WTC11 (cell line): ENCODE measurements at regions not wholly inside any gene's neighbourhood (a gene's known extent, or its start where the extent isn't known, plus 50 kb on each side); places are given as distances from the start of the nearest gene placed in this dataset.

Experiments used
- ATAC-seq: fragments of 200-7000 bp; cut with Tn5 transposase; 2 replicates; pipeline ENCODE4 v1.10.0; 2021; ENCODE audit warnings: mild to moderate bottlenecking, moderate library complexity
- CTCF ChIA-PET: fragments of 300-600 bp; sonication (Branson Sonifier 250); formaldehyde crosslinking; loops from one replicate; lab custom pipeline; 2021; ENCODE audit warnings: antibody characterized with exemption; lab: Charles Lee
- POLR2A ChIA-PET: fragments of 350-600 bp; sonication (Branson Sonifier 250); formaldehyde crosslinking; loops from one replicate; lab custom pipeline; 2021; ENCODE audit warnings: antibody characterized with exemption; lab: Charles Lee
- DNase-seq: peaks from one replicate; pipeline ENCODE4 v3.0.0; 2021; ENCODE audit warnings: low spot score
- H3K27ac Mint-ChIP-seq: 2 replicates; pipeline ENCODE4 v1.8.0; 2021; ENCODE audit warnings: mixed read lengths
- H3K27me3 Mint-ChIP-seq: 2 replicates; pipeline ENCODE4 v1.8.0; 2021; ENCODE audit warnings: low read depth, mild to moderate bottlenecking, moderate library complexity, mixed read lengths
- H3K36me3 Mint-ChIP-seq: 2 replicates; pipeline ENCODE4 v1.8.0; 2021; ENCODE audit warnings: mixed read lengths
- H3K4me1 Mint-ChIP-seq: 2 replicates; pipeline ENCODE4 v1.8.0; 2022; ENCODE audit warnings: mixed read lengths
- H3K4me3 Mint-ChIP-seq: 2 replicates; pipeline ENCODE4 v1.8.0; 2021; ENCODE audit warnings: mild to moderate bottlenecking, moderate library complexity, mixed read lengths
- H3K9me3 Mint-ChIP-seq: 2 replicates; pipeline ENCODE4 v1.8.0; 2021; ENCODE audit warnings: mixed read lengths
- ATF1 ChIP-seq: sonication (generic); formaldehyde crosslinking; IDR thresholded peaks from 2 replicates; pipeline ENCODE4 v1.8.1; 2023; ENCODE audit warnings: mild to moderate bottlenecking, moderate library complexity, missing genetic modification reagents
- CREM ChIP-seq: sonication (generic); formaldehyde crosslinking; IDR thresholded peaks from 2 replicates; pipeline ENCODE4 v1.8.1; 2022; ENCODE audit warnings: mild to moderate bottlenecking, missing genetic modification reagents, moderate library complexity
- ESRRA ChIP-seq: sonication (generic); formaldehyde crosslinking; IDR thresholded peaks from 2 replicates; pipeline ENCODE4 v1.8.1; 2022; ENCODE audit warnings: mild to moderate bottlenecking, missing genetic modification reagents, borderline replicate concordance
- GRHL2 ChIP-seq: fragments of 250-450 bp; sonication (Bioruptor Pico); IDR thresholded peaks from 2 replicates; pipeline ENCODE4 v1.8.0; 2022; ENCODE audit warnings: mild to moderate bottlenecking, moderate library complexity; ENCODE audit not compliant: insufficient replicate concordance, severe bottlenecking
- JUN ChIP-seq: sonication (generic); formaldehyde crosslinking; IDR thresholded peaks from 2 replicates; pipeline ENCODE4 v1.8.0; 2023; ENCODE audit warnings: mild to moderate bottlenecking, missing genetic modification reagents
- NFYB ChIP-seq: sonication (generic); formaldehyde crosslinking; conservative IDR thresholded peaks from 2 replicates; pipeline ENCODE4 v1.8.0; 2022; ENCODE audit warnings: low read depth, missing genetic modification reagents
- RORB ChIP-seq: fragments of 250-450 bp; sonication (Bioruptor Pico); IDR thresholded peaks from 2 replicates; pipeline ENCODE4 v1.9.0; 2021; ENCODE audit warnings: mild to moderate bottlenecking
- SOX15 ChIP-seq: fragments of 250-450 bp; sonication (Bioruptor Pico); IDR thresholded peaks from 2 replicates; pipeline ENCODE4 v1.9.0; 2021; ENCODE audit warnings: mild to moderate bottlenecking
- ZNF263 ChIP-seq: sonication (generic); formaldehyde crosslinking; IDR thresholded peaks from 2 replicates; pipeline ENCODE4 v1.8.1; 2022; ENCODE audit warnings: low read depth, mild to moderate bottlenecking, moderate library complexity, missing genetic modification reagents
- ZNF317 ChIP-seq: sonication (generic); formaldehyde crosslinking; IDR thresholded peaks from 2 replicates; pipeline ENCODE4 v1.8.1; 2023; ENCODE audit warnings: low read depth, mild to moderate bottlenecking, moderate library complexity, missing genetic modification reagents, borderline replicate concordance
- ZNF416 ChIP-seq: fragments of 250-450 bp; sonication (Bioruptor Pico); IDR thresholded peaks from 2 replicates; pipeline ENCODE4 v1.9.0; 2021; ENCODE audit warnings: mild to moderate bottlenecking, inconsistent platforms
- TF ChIP-seq, protein P1 (sequence below): sonication (generic); formaldehyde crosslinking; IDR thresholded peaks from 2 replicates; pipeline ENCODE4 v1.8.0; 2023; ENCODE audit warnings: missing genetic modification reagents
- TF ChIP-seq, protein P2 (sequence below): fragments of 200-600 bp; IDR thresholded peaks from 2 replicates; pipeline ENCODE4 v1.8.0; 2022; ENCODE audit warnings: antibody characterized with exemption
- TF ChIP-seq, protein P3 (sequence below): fragments of 250-450 bp; sonication (Bioruptor Pico); IDR thresholded peaks from 2 replicates; pipeline ENCODE4 v1.9.0; 2021; ENCODE audit warnings: mild to moderate bottlenecking
- TF ChIP-seq, protein P4 (sequence below): sonication (generic); formaldehyde crosslinking; IDR thresholded peaks from 2 replicates; pipeline ENCODE4 v1.8.1; 2022; ENCODE audit warnings: mild to moderate bottlenecking, missing genetic modification reagents, moderate library complexity, borderline replicate concordance
- TF ChIP-seq, protein P5 (sequence below): sonication (generic); formaldehyde crosslinking; IDR thresholded peaks from 2 replicates; pipeline ENCODE4 v1.8.1; 2022; ENCODE audit warnings: low read depth, missing genetic modification reagents, borderline replicate concordance
- TF ChIP-seq, protein P6 (sequence below): fragments of 250-450 bp; sonication (Bioruptor Pico); conservative IDR thresholded peaks from 2 replicates; pipeline ENCODE4 v1.9.0; 2021; ENCODE audit warnings: mild to moderate bottlenecking

DNA sequence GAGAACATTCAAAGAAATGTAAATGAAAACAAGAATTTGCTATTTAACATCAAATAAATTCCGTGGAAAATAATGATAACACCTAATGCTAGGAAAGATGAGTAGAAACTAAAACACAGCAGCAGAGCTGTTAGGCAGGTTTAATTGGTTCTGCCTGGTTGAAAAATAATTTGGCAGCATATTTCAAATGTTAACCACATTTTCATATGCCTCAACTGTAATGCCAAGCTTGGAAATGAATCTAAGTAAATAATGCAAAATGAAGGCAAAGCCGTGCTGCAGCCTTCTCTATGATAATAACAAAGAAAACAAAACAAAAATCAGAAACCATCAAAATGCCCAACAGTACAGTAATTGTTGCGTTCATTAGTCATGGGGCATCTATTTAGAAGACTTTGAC lies 79.9 kb upstream of the MSX2 start:
- H3K4me3 Mint-ChIP-seq: no peak overlapping the region
- TF ChIP-seq ESRRA (CRISPR knock-in tag) (no peak), ZNF263 (CRISPR knock-in tag) (no peak), ZNF317 (CRISPR knock-in tag) (no peak), SOX15 (CRISPR knock-in tag) (no peak), NFYB (no peak), ATF1 (CRISPR knock-in tag) (no peak), JUN (no peak), ZNF416 (CRISPR knock-in tag) (no peak)
- TF ChIP-seq, protein P1, sequence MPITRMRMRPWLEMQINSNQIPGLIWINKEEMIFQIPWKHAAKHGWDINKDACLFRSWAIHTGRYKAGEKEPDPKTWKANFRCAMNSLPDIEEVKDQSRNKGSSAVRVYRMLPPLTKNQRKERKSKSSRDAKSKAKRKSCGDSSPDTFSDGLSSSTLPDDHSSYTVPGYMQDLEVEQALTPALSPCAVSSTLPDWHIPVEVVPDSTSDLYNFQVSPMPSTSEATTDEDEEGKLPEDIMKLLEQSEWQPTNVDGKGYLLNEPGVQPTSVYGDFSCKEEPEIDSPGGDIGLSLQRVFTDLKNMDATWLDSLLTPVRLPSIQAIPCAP (CRISPR knock-in tag): no peak
- TF ChIP-seq, protein P2, sequence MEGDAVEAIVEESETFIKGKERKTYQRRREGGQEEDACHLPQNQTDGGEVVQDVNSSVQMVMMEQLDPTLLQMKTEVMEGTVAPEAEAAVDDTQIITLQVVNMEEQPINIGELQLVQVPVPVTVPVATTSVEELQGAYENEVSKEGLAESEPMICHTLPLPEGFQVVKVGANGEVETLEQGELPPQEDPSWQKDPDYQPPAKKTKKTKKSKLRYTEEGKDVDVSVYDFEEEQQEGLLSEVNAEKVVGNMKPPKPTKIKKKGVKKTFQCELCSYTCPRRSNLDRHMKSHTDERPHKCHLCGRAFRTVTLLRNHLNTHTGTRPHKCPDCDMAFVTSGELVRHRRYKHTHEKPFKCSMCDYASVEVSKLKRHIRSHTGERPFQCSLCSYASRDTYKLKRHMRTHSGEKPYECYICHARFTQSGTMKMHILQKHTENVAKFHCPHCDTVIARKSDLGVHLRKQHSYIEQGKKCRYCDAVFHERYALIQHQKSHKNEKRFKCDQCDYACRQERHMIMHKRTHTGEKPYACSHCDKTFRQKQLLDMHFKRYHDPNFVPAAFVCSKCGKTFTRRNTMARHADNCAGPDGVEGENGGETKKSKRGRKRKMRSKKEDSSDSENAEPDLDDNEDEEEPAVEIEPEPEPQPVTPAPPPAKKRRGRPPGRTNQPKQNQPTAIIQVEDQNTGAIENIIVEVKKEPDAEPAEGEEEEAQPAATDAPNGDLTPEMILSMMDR: no peak
- TF ChIP-seq, protein P3, sequence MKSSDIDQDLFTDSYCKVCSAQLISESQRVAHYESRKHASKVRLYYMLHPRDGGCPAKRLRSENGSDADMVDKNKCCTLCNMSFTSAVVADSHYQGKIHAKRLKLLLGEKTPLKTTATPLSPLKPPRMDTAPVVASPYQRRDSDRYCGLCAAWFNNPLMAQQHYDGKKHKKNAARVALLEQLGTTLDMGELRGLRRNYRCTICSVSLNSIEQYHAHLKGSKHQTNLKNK (CRISPR knock-in tag): no peak
- TF ChIP-seq, protein P4, sequence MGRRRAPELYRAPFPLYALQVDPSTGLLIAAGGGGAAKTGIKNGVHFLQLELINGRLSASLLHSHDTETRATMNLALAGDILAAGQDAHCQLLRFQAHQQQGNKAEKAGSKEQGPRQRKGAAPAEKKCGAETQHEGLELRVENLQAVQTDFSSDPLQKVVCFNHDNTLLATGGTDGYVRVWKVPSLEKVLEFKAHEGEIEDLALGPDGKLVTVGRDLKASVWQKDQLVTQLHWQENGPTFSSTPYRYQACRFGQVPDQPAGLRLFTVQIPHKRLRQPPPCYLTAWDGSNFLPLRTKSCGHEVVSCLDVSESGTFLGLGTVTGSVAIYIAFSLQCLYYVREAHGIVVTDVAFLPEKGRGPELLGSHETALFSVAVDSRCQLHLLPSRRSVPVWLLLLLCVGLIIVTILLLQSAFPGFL (CRISPR knock-in tag): no peak
- TF ChIP-seq, protein P5, sequence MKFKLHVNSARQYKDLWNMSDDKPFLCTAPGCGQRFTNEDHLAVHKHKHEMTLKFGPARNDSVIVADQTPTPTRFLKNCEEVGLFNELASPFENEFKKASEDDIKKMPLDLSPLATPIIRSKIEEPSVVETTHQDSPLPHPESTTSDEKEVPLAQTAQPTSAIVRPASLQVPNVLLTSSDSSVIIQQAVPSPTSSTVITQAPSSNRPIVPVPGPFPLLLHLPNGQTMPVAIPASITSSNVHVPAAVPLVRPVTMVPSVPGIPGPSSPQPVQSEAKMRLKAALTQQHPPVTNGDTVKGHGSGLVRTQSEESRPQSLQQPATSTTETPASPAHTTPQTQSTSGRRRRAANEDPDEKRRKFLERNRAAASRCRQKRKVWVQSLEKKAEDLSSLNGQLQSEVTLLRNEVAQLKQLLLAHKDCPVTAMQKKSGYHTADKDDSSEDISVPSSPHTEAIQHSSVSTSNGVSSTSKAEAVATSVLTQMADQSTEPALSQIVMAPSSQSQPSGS (CRISPR knock-in tag): no peak

DNA sequence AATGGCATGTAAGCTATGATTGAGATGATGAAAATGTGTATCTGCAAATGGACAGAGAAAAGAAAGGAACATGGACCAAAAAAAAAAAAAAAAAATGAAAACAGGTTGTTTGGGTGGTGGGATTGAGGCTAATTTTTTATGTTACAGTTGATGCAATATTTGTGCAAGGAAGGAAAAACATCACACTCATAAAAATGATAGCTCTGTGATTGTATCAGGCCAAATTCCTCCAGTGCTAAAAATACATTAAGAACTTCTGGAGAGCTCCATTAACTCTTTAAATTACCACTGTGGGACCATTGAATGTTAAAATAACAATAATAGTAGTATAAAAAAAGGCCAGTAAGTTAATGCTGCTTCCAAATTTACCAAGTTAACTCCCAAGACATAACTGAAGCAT lies 79.5 kb upstream of the MSX2 start:
- ATAC-seq (no peak), DNase-seq (no peak)
- H3K4me3 Mint-ChIP-seq: no peak overlapping the region
- no peaks in the 10 kb centered on the region for H3K4me1 Mint-ChIP-seq
- H3K27ac Mint-ChIP-seq: no peak overlapping the region
- no peak for TF ChIP-seq RORB (CRISPR knock-in tag)
- TF ChIP-seq, protein P6, sequence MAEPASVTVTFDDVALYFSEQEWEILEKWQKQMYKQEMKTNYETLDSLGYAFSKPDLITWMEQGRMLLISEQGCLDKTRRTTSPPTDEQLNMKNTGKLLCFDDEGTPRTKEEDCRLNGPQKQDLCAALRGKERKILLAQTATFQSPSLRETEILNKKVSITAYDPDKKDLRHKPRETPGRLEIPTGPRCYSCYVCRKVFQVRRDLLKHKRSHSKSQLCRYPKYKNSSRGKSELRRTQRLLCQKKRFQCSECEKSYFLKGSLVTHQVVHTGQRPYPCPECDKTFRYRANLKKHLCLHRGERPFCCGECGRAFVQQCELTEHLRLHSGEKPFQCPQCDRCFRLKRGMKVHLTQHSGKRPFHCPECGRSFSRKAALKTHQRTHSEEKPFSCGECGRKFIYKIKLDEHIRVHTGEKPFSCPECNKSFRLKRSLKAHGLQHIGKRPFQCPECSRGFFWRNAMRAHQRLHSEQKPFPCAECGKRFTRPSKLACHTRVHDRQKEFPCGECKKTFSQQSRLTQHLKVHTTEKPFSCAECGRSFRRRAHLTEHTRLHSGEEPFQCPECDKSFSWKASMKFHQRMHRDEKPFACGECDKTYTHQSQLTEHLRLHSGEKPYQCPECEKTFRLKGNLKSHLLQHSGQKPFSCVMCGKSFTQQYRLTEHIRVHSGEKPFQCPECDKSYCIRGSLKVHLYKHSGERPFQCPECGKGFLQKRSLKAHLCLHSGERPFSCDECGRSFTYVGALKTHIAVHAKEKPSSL: no peak
- TF ChIP-seq GRHL2 (CRISPR knock-in tag): no peak
- TF ChIP-seq CREM: no peak
- peaks cover 10% of the 10 kb centered on the region for H3K36me3 Mint-ChIP-seq
- no peaks in the 10 kb centered on the region; the same call in 1 of the 2 replicates for H3K27me3 Mint-ChIP-seq
- CTCF ChIA-PET: interaction anchor here (0.6 kb wide), 1 partner anchor 814 kb away, joined by 3 read pairs; no protein-coding TSS in a partner anchor
- peaks cover 33% of the 10 kb centered on the region for H3K9me3 Mint-ChIP-seq
- POLR2A ChIA-PET: interaction anchor here (0.7 kb wide), 1 partner anchor 63 kb away, joined by 6 read pairs; no protein-coding TSS in a partner anchor

More for the DNA sequence above, 79.9 kb upstream of the MSX2 start:
- H3K9me3 Mint-ChIP-seq: peaks cover 33% of the 10 kb centered on the region
- H3K27me3 Mint-ChIP-seq: no peaks in the 10 kb centered on the region; the same call in 1 of the 2 replicates
- H3K4me1 Mint-ChIP-seq: no peaks in the 10 kb centered on the region
- H3K36me3 Mint-ChIP-seq: peaks cover 10% of the 10 kb centered on the region
- no peak overlapping the region for H3K27ac Mint-ChIP-seq
- DNase-seq: no peak
- no peak for ATAC-seq
- POLR2A ChIA-PET: interaction anchor here (0.6 kb wide), 1 partner anchor 1135 kb away, joined by 3 read pairs; no protein-coding TSS in a partner anchor
- CTCF ChIA-PET: interaction anchor here (0.6 kb wide), 1 partner anchor 815 kb away, joined by 3 read pairs; no protein-coding TSS in a partner anchor
